Peyer's patch (tissue), 4 donors: ENCODE measurements at regions not wholly inside any gene's neighbourhood (a gene's known extent, or its start where the extent isn't known, plus 50 kb on each side); places are given as distances from the start of the nearest gene placed in this dataset.

Experiments
- POLR2A ChIP-seq, 2 donors: fragments of 450-650 bp; IDR thresholded peaks; one replicate each; pipeline ENCODE4 v1.5.1; 2017; ENCODE audit warnings: antibody characterized with exemption in 2 of 2, mild to moderate bottlenecking in 2 of 2, moderate library complexity in 2 of 2
- TF ChIP-seq, protein P1 (sequence below), 6 experiments: fragments of 450-650 bp in 4 of 6; fragments of 200-600 bp in 2 of 6; sonication (generic) in 1 of 6; IDR thresholded peaks; one replicate each; pipeline ENCODE4 v1.5.1; 2017 to 2019; ENCODE audit warnings: antibody characterized with exemption in 6 of 6, mild to moderate bottlenecking in 3 of 6, moderate library complexity in 1 of 6

DNA sequence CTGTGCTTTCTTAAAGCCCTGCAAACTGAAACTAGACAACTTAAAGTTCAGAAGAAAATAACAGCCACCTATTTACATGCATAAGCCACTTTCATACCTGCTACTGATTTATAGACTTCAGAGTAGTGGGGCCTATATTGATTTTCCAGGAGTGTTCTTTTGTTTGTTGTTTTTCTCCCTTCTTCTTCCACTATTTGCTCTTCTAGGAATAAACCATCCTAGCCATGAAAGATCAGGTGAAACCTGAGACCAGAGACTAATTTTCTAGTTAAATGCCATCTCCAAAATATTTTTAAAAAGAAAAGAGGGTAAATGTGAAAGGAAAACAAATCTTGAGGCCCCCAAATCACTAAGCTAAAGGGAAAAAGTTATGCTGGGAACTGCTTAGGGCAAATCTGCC is 72.4 kb upstream of the C1GALT1 start:
- TF ChIP-seq POLR2A (IDR thresholded peaks at IDR 0.05) = no peak
- TF ChIP-seq, protein P1, sequence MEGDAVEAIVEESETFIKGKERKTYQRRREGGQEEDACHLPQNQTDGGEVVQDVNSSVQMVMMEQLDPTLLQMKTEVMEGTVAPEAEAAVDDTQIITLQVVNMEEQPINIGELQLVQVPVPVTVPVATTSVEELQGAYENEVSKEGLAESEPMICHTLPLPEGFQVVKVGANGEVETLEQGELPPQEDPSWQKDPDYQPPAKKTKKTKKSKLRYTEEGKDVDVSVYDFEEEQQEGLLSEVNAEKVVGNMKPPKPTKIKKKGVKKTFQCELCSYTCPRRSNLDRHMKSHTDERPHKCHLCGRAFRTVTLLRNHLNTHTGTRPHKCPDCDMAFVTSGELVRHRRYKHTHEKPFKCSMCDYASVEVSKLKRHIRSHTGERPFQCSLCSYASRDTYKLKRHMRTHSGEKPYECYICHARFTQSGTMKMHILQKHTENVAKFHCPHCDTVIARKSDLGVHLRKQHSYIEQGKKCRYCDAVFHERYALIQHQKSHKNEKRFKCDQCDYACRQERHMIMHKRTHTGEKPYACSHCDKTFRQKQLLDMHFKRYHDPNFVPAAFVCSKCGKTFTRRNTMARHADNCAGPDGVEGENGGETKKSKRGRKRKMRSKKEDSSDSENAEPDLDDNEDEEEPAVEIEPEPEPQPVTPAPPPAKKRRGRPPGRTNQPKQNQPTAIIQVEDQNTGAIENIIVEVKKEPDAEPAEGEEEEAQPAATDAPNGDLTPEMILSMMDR (IDR thresholded peaks at IDR 0.05) = no peak
